PC-3 (cell line): ENCODE measurements at regions not wholly inside any gene's neighbourhood (a gene's known extent, or its start where the extent isn't known, plus 50 kb on each side); places are given as distances from the start of the nearest gene placed in this dataset.

Source experiments
- EZH2 ChIP-seq: fragments of 300-600 bp; sonication (generic); IDR thresholded peaks from one replicate; pipeline ENCODE4 v1.6.1; 2017; ENCODE audit warnings: antibody characterized with exemption, mild to moderate bottlenecking, low read length; ENCODE audit not compliant: unreplicated experiment
- TF ChIP-seq, protein P1 (sequence below): fragments of 300-600 bp; sonication (generic); conservative IDR thresholded peaks from 2 replicates; pipeline ENCODE4 v1.5.1; 2017; ENCODE audit warnings: antibody characterized with exemption, low read depth, mild to moderate bottlenecking, low read length

DNA sequence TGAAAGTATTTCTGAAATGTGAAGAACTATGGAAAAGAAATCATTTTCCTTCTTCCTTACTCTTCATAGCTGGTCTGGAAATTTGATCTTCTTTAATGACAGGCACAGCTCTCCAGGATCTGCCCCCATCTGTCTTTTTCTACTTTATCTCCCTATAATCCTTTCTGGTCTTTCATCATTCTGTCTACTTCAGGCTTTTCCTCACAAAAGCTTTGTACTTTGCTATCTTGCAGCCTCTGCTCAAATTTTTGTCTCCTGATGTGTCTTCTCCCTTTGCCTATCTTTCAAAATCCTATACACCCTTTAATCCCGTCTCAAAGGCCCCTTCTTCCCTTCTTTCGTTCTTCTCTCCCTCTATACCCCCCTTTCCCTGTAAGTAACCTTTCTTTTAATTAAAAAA lies 114.9 kb upstream of the ATP10B start:
- TF ChIP-seq, protein P1, sequence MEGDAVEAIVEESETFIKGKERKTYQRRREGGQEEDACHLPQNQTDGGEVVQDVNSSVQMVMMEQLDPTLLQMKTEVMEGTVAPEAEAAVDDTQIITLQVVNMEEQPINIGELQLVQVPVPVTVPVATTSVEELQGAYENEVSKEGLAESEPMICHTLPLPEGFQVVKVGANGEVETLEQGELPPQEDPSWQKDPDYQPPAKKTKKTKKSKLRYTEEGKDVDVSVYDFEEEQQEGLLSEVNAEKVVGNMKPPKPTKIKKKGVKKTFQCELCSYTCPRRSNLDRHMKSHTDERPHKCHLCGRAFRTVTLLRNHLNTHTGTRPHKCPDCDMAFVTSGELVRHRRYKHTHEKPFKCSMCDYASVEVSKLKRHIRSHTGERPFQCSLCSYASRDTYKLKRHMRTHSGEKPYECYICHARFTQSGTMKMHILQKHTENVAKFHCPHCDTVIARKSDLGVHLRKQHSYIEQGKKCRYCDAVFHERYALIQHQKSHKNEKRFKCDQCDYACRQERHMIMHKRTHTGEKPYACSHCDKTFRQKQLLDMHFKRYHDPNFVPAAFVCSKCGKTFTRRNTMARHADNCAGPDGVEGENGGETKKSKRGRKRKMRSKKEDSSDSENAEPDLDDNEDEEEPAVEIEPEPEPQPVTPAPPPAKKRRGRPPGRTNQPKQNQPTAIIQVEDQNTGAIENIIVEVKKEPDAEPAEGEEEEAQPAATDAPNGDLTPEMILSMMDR = no peak
- no peak for TF ChIP-seq EZH2
